HG02759 (cell line): ENCODE measurements at regions not wholly inside any gene's neighbourhood (a gene's known extent, or its start where the extent isn't known, plus 50 kb on each side); places are given as distances from the start of the nearest gene placed in this dataset.

Experiments used
- ATAC-seq: cut with Tn5 transposase; IDR thresholded peaks from one replicate; pipeline ENCODE4 v1.9.1; 2021; ENCODE audit warnings: mild to moderate bottlenecking, moderate library complexity; ENCODE audit not compliant: unreplicated experiment

DNA sequence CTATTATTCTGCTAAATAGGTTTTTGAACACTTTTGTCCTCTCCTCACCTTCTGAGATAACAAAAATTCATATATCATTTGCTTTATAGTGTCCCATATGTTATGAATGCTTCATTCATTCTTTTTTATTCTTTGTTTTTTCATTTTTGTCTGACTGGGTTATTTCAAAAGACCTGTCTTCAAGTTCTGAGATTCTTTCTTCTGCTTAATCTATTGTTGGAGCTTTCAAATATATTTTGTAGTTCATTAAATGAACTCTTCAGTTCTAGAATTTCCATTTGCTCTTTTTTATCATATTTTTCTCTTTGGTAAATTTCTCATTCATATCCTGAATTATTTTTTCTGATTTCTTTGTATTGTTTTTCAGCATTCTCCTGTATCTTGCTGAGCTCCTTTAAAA, 53.1 kb upstream of the SCIN start:
- ATAC-seq: no peak

DNA sequence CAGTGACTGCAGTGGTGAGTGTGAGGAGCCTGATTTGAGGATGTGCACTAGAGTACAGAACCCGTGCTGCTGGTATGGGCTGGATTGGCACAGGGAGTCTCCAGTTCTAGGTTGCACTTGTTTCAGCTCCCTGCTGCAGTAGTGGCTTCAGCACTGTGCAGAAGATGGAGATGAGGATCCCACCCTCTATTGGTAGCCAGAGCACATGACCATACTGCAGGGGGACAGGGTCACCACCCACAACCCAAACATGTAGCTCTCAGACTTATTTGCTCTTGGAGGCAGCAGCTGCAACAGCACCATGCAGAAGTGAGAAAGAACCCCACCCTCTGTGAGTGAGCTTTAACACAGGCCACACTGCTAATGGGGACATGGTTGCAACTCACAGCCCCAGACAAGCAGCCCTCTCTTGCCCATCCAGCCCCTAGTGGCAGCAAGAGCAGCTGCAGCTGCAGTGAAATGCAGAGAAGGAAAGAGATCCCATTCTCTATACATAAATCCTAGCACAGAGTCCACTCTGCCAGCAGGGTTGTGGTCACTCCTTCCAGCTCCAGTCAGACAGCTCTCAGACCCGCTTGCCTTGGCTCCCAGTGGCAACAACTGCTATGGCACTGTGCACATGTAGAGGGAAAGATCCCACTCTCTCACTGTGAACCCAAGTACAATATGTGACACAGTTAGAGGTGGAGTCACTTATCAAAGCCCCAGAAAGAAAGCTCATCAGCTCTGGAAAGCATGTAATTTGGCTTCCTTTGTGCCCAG, 51.4 kb upstream of the SCIN start:
- peak; percentile 95 for ATAC-seq

DNA sequence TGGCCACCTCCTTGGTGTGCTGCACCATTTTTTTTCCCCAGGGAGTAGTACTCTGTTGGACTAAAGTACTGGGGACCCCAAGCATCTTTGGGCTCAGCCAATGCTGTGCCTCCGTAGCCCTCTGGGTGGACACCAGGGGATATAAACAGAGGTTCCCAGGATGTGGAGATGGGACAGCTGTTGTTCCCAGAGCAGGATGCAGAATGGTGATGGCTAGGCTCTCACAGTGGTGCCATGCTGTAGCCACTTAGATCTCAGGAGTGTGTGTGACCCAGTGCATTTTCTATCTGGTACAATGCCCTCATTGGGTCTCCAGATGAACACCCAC, 50.9 kb upstream of the SCIN start:
- ATAC-seq: peak; percentile 12
